ENCODE measurements at regions not wholly inside any gene's neighbourhood (a gene's known extent, or its start where the extent isn't known, plus 50 kb on each side); places are given as distances from the start of the nearest gene placed in this dataset.

DNA sequence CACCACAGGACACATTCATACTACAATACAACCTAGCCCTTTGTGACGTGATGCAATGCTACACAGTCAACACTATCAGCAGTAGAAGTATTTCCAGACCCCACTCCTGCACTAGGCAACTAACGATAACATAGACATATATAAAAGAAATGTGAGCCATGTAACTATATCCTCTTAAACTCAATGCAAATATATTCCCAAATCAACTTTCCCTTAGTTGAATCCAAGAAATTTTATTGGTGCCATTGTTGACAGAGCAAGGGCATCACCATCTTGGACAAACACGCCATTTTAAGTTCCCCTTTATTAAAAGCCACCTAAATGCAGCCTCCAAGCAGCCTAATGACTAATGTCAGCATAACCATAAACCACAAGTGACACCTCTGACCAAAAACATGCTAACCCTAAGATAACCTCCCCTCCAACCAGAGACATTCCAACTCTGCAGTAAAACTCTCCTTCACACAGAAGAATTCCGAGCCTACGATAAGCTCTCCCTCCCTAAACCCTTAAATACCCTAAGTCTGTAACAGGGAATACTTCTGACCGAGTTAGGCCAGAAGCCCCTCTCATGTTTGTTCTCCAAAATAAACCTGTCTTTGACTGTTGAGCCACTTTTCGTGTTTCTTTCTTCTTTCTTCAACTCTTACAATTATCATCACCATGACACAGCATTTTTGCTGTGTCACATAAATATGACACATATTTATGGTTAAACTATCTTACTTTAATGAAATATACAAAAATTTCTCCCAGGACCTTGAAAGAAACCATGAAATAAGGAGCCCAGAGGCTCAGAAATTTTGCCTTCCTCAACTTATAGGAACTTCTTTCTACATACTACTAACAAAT is 1497.8 kb downstream of the EFNA5 start:
- no peak for DNase-seq (ENCODE audit: low read depth in 1 of 2, low spot score in 1 of 2)
- in situ Hi-C loops (cut with HindIII; ENCODE audit: low pct_unique_long_range_greater_than_20kb, low sequenced_read_pairs): no loop called here
- TF ChIP-seq JUND (IDR thresholded peaks at IDR 0.05; ENCODE audit: low read depth): no peak

GRCh38 chr5:106171708-106172107 is 1499.0 kb downstream of the EFNA5 start:
- no peak for TF ChIP-seq JUND (IDR thresholded peaks at IDR 0.05; ENCODE audit: low read depth)
- in situ Hi-C loops (cut with HindIII; ENCODE audit: low pct_unique_long_range_greater_than_20kb, low sequenced_read_pairs): no loop called here
- DNase-seq (ENCODE audit: low read depth in 1 of 2, low spot score in 1 of 2): no peak

DNA sequence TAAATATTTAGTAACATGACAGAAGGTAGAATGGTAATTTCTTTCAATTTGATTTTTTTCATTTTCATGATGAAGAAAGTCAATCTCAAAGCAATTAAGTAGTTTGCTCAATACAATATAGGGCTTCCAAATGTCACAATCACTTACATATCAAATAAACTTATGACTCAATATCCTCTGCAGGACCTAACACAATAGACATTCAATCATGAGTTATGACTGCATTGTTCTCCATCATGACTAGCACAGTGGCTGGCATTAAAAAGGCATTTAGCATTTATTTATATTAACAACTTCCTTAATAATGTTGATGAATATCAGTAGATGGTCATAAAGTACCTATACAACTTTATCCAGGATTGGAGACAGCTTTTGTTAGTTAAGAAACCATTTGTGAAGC is 1499.6 kb downstream of the EFNA5 start:
- in situ Hi-C loops (cut with HindIII; ENCODE audit: low pct_unique_long_range_greater_than_20kb, low sequenced_read_pairs): no loop called here
- TF ChIP-seq JUND (IDR thresholded peaks at IDR 0.05; ENCODE audit: low read depth): no peak

DNA sequence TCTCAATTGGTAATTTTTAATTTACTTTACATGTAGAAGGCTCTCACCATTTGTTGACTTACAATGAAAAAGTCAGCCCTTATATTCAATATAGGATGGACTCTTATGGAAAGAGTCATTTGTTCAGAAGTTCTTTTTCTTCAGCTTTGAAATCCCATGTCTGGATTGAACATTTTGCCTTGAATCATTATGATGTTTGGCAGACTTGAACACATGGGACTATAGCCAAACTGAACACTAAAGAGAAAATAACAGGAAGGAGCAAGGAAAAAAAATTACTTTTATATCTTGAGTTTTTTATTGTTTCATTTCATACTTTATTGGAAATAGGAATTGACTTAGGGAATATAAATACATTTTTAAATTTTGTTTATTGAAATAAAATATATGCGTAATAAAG is 1503.0 kb downstream of the EFNA5 start:
- in situ Hi-C loops (cut with HindIII; ENCODE audit: low pct_unique_long_range_greater_than_20kb, low sequenced_read_pairs): no loop called here
- TF ChIP-seq JUND (IDR thresholded peaks at IDR 0.05; ENCODE audit: low read depth): no peak
- no peak for DNase-seq (ENCODE audit: low read depth in 1 of 2, low spot score in 1 of 2)

More for the DNA sequence above, 1499.6 kb downstream of the EFNA5 start:
- DNase-seq (ENCODE audit: low read depth in 1 of 2, low spot score in 1 of 2): no peak

- DNase-seq (ENCODE audit: low read depth in 1 of 2, low spot score in 1 of 2): no peak
- TF ChIP-seq JUND (IDR thresholded peaks at IDR 0.05; ENCODE audit: low read depth): no peak
- in situ Hi-C loops (cut with HindIII; ENCODE audit: low pct_unique_long_range_greater_than_20kb, low sequenced_read_pairs): no loop called here
These were observed 1507.5 kb downstream of the EFNA5 start for GRCh38 chr5:106163233-106163632.

DNA sequence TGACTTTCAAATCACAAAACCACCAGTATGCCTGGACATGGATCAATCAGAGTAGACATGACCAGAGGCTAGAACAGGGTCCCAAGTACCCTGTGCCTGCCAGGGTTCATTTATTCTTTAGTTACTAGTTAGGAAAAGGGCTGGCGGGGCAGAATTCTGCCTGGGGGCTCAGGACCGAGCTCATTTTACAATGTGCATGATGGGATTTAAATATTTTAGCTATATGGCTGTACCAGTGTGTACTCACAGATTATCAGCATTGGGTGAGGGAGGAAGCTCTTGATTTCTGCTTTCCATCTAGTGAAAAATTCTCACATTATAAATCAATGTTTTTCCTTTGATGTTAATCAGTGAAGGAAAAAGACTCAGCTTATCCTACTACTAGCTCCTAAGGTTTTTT is 1511.1 kb downstream of the EFNA5 start:
- TF ChIP-seq JUND (IDR thresholded peaks at IDR 0.05; ENCODE audit: low read depth): no peak
- DNase-seq (ENCODE audit: low read depth in 1 of 2, low spot score in 1 of 2): no peak
- in situ Hi-C loops (cut with HindIII; ENCODE audit: low pct_unique_long_range_greater_than_20kb, low sequenced_read_pairs): no loop called here

DNA sequence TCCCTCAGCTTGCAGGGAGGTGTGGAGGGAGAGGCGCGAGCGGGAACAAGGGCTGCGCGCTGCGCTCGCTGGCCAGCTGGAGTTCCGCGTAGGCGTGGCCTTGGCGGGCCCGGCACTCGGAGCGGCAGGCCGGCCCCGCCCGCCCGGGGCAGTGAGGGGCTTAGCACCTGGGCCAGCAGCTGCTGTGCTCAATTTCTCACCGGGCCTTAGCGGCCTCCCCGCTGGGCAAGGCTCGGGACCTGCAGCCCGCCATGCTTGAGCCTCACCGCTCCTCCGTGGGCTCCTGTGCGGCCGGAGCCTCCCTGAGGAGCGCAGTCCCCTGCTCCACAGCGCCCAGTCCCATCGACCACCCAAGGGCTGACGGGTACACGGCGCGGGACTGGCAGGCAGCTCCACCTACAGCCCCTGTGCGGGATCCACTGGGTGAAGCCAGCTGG is 1516.4 kb downstream of the EFNA5 start:
- no peak for DNase-seq (ENCODE audit: low read depth in 1 of 2, low spot score in 1 of 2)
- in situ Hi-C loops (cut with HindIII; ENCODE audit: low pct_unique_long_range_greater_than_20kb, low sequenced_read_pairs): no loop called here
- no peak for TF ChIP-seq JUND (IDR thresholded peaks at IDR 0.05; ENCODE audit: low read depth)

DNA sequence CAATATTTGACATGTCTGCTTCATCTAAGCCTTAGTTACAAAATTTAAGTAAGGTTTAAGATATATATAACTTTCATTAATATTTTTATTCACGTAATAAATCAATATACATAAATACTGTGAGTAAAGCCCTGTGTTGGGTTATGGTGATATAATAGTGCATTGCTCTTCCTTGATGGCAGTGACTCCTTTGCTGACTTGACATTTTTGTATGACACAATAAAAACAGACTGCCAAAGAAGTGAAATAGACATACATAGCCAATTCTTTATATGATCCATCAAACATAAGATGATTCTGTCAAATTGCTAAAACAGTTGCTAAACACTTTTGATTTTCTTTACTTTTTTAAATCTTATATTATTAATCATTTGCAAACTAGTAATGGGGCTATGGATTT is 1518.2 kb downstream of the EFNA5 start:
- in situ Hi-C loops (cut with HindIII; ENCODE audit: low pct_unique_long_range_greater_than_20kb, low sequenced_read_pairs): no loop called here

DNA sequence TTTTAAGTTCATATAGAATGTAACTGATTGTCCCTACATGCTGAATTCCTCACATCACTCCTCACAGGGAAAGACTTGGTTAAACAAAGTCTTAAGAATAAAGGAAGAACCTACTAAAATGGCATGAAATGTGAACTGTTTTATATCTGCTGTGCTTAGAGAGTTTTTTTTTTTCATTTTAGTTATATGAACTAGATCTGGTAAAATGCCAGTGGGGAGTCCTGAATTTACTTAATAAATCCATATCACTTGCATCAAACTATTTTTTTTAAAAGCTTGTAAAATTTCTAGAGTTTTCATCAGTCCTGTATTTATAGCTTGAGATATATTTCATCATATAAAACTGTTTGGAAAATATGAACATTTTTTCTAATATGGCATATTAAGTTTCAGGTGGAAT is 1528.6 kb downstream of the EFNA5 start:
- no peak for TF ChIP-seq JUND (IDR thresholded peaks at IDR 0.05; ENCODE audit: low read depth)
- DNase-seq (ENCODE audit: low read depth in 1 of 2, low spot score in 1 of 2): no peak
- in situ Hi-C loops (cut with HindIII; ENCODE audit: low pct_unique_long_range_greater_than_20kb, low sequenced_read_pairs): no loop called here

More for the DNA sequence above, 1518.2 kb downstream of the EFNA5 start:
- TF ChIP-seq JUND (IDR thresholded peaks at IDR 0.05; ENCODE audit: low read depth): no peak
- no peak for DNase-seq (ENCODE audit: low read depth in 1 of 2, low spot score in 1 of 2)

GRCh38 chr5:106140101-106140500 is 1530.6 kb downstream of the EFNA5 start:
- no peak for DNase-seq (ENCODE audit: low read depth in 1 of 2, low spot score in 1 of 2)
- TF ChIP-seq JUND (IDR thresholded peaks at IDR 0.05; ENCODE audit: low read depth): no peak
- in situ Hi-C loops (cut with HindIII; ENCODE audit: low pct_unique_long_range_greater_than_20kb, low sequenced_read_pairs): no loop called here

GRCh38 chr5:106136061-106136460 is 1534.7 kb downstream of the EFNA5 start:
- no peak for DNase-seq (ENCODE audit: low read depth in 1 of 2, low spot score in 1 of 2)
- TF ChIP-seq JUND (IDR thresholded peaks at IDR 0.05; ENCODE audit: low read depth): no peak
- in situ Hi-C loops (cut with HindIII; ENCODE audit: low pct_unique_long_range_greater_than_20kb, low sequenced_read_pairs): no loop called here

- DNase-seq (ENCODE audit: low read depth in 1 of 2, low spot score in 1 of 2): no peak
- no peak for TF ChIP-seq JUND (IDR thresholded peaks at IDR 0.05; ENCODE audit: low read depth)
- in situ Hi-C loops (cut with HindIII; ENCODE audit: low pct_unique_long_range_greater_than_20kb, low sequenced_read_pairs): no loop called here
These were observed 1535.3 kb downstream of the EFNA5 start for GRCh38 chr5:106135473-106135872.

GRCh38 chr5:106134549-106134948 is 1536.2 kb downstream of the EFNA5 start:
- no peak for DNase-seq (ENCODE audit: low read depth in 1 of 2, low spot score in 1 of 2)
- in situ Hi-C loops (cut with HindIII; ENCODE audit: low pct_unique_long_range_greater_than_20kb, low sequenced_read_pairs): no loop called here

GRCh38 chr5:106127985-106128384 is 1542.8 kb downstream of the EFNA5 start:
- no peak for DNase-seq (ENCODE audit: low read depth in 1 of 2, low spot score in 1 of 2)
- in situ Hi-C loops (cut with HindIII; ENCODE audit: low pct_unique_long_range_greater_than_20kb, low sequenced_read_pairs): no loop called here
- TF ChIP-seq JUND (IDR thresholded peaks at IDR 0.05; ENCODE audit: low read depth): no peak

More at GRCh38 chr5:106134549-106134948, 1536.2 kb downstream of the EFNA5 start:
- TF ChIP-seq JUND (IDR thresholded peaks at IDR 0.05; ENCODE audit: low read depth): no peak
